GM18520 (cell line): ENCODE measurements at regions not wholly inside any gene's neighbourhood (a gene's known extent, or its start where the extent isn't known, plus 50 kb on each side); places are given as distances from the start of the nearest gene placed in this dataset.

ENCODE experiments used
- ATAC-seq: cut with Tn5 transposase; IDR thresholded peaks from one replicate; pipeline ENCODE4 v1.9.1; 2021; ENCODE audit not compliant: unreplicated experiment

- no peak for ATAC-seq
These were observed 108.7 kb downstream of the EN1 start for GRCh38 chr2:118738524-118739308.

GRCh38 chr2:118738106-118738505 is 109.3 kb downstream of the EN1 start:
- ATAC-seq, result no peak

GRCh38 chr2:118737684-118738083 is 109.8 kb downstream of the EN1 start:
- no peak for ATAC-seq

GRCh38 chr2:118732432-118732831 is 115.0 kb downstream of the EN1 start:
- ATAC-seq, result no peak

- no peak for ATAC-seq
These were observed 116.0 kb downstream of the EN1 start for GRCh38 chr2:118731413-118731812.

GRCh38 chr2:118730405-118730804 is 117.0 kb downstream of the EN1 start:
- no peak for ATAC-seq

- ATAC-seq, result no peak
These were observed 117.7 kb downstream of the EN1 start for GRCh38 chr2:118729760-118730159.

GRCh38 chr2:118728984-118729383 is 118.5 kb downstream of the EN1 start:
- no peak for ATAC-seq

DNA sequence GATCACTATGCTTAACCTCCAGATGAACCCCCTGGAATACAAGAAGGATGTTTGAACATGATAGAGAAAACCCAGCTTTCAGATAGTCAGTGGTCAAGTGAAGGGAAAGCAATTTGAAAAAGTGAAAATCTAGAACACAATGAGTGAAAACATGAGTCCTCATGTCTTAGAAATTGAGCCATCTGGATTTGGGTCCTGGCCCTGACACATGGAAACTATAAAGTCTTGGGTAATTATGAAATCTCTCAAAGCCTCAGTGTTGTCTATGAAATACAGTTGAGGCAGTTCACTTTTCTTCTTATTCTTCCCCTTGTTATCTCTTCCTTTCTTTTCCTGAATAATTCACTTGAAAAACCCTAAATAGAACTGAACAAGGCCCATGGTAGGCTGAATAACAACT is 120.6 kb downstream of the EN1 start:
- no peak for ATAC-seq

DNA sequence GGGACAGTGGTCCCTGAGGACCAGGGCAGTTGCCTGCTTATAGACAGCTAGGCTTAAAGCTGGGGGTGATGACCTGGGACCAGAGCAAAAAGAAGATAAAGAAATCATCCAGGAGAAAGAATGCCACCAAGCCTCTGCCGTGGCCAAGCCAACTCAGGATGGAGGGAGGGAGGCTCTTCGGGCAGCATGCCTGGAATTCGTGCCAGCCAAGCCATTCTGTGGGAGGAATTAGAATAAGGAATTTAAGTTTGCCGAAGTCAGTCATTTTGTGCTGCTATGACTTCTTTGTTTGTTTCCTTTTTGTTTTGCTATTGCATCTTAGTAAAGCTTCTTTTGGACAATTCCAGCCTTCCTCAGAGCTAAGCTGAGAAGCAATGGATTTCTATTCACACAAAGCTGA is 124.1 kb downstream of the EN1 start:
- ATAC-seq, result no peak

GRCh38 chr2:118722976-118723375 is 124.5 kb downstream of the EN1 start:
- ATAC-seq, result no peak

DNA sequence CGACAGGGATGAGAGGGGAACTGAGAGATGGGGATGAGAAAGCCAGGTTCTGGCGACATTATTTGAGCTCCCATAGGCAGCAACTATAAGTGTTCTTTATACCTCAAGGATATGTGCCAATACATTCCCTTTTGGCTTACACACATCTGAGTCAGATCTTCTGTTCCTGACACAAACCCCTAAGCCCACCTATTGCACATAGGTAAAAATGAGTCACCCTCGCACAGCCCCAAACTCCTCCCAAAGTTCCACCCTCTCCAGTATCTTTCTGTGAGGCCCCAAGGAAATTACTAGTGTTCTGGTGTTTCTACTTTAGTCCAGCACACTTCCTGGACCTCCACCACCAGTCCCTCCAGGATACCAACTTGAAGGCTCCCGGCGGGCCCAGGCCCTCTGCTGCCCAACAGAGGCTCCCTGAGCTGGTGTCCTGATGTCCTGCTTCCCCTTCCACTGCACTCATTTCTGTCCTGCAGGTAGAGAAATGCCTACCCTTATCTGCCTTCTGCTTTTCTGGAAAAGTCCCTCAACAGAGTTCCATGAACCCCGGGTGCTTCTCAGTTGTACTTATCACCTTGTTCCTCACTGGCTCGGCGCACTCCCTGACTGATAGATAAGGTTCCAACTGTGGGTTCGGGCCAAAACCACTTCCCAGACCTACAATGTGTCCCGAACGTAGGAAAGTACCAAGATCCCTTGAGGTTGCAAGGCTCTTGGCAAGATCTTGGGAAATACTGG is 125.5 kb downstream of the EN1 start:
- ATAC-seq, result no peak

DNA sequence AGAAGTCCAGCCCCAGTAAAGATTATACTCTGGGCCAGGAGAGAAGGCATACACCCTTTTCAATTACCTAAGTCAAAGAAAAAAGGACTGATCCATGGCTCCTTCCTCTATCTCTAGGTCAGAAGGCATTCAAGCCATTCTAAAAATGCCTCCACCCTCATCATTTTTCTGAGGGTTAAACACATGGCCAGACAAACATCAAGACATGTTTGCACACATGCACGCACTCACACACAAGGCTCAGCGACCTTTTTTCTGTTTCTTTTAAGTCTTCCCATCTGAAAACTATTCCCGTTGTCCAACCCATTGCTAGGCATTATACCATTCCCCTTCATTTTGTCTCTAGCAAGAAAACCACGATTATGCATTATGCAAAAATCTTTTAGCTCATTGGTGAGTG is 126.6 kb downstream of the EN1 start:
- no peak for ATAC-seq

- ATAC-seq, result no peak
These were observed 128.5 kb downstream of the EN1 start for GRCh38 chr2:118718921-118719320.

- ATAC-seq, result no peak
These were observed 131.3 kb downstream of the EN1 start for GRCh38 chr2:118716102-118716501.

GRCh38 chr2:118714118-118714517 is 133.3 kb downstream of the EN1 start:
- ATAC-seq, result no peak

DNA sequence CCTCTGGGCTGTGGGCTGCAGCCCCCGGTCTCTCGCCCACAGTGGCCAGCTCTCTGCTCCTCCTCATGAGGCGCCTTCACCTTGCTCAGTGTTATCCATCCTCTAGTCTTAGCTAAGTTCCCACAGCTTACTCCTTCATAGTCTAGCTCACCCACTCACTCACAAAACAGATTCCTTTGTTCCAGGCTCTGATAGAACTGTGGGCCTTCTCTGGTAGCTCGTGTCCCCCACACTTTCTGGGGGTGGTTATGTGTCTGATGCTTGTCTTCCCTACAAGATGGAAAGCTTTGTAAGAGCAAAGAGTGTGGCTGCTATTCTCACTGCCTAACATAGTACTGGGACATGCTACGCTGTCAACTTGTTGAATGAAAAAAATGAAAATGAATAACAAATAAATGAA is 135.8 kb downstream of the EN1 start:
- no peak for ATAC-seq

DNA sequence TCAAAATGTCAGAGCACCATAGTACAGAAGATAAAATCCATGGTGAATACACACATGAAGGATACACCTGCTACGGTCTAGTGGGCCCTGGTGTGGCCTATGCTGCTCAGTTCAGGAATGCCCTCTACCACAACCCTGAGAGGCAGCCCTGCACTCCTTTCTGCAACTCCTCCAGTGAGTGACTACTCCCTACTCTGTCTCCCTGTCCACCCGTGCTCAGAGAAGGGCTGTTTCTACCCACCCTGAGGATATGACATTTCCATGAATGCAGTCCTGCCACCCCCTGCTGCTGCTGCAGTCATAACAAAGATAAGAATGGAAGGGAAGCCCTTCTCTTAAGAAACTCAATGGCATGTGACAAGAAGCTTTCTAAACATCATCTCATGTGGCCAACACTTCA is 137.0 kb downstream of the EN1 start:
- no peak for ATAC-seq

DNA sequence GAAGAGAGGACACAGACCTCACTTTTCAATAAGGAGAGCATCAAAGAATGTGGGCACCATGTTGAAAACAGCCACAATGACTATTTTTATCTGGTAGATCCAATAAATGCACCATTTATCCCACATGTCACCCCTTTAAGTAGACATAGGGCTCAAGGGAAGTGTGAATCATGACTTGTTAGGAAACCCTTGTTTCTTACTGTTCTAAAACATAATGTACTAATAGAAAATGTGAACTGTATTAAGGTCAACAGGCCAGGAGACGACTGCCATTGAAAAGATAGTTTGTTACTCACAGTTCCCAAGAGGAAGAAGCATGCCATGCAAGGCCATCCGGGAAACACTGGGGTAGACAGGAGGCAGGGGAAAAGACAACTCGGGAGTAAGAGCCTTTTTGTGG is 137.7 kb downstream of the EN1 start:
- no peak for ATAC-seq

GRCh38 chr2:118706844-118707243 is 140.6 kb downstream of the EN1 start:
- no peak for ATAC-seq

GRCh38 chr2:118706371-118706770 is 141.1 kb downstream of the EN1 start:
- no peak for ATAC-seq

DNA sequence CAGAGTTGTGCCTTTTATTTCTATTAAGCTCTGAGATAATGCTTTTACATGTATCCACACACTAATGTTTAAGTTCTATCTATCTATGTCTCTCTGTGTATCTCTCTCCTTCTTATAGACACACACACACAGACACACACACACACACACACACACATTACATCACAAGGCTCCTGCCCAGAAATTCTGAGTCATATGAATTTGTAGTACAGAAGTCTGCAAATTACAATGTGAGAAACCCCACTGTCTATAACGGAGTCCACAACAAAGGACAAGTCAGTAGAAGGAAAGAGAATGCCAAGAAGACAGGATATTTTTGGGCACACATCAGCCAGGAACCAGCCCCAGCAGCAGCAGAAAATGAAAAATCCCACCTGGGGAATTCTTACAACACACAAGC is 142.4 kb downstream of the EN1 start:
- no peak for ATAC-seq
